ENCODE measurements at regions not wholly inside any gene's neighbourhood (a gene's known extent, or its start where the extent isn't known, plus 50 kb on each side); places are given as distances from the start of the nearest gene placed in this dataset.

GRCh38 chr5:135242866-135243555, 156.0 kb downstream of the MACROH2A1 start:
- TF ChIP-seq POLR2A (IDR thresholded peaks at IDR 0.05) (no peak), CTCF (IDR thresholded peaks at IDR 0.05) (no peak)

Measured in right lobe of liver (tissue), 4 donors.